Ishikawa (cell line): ENCODE measurements at regions not wholly inside any gene's neighbourhood (a gene's known extent, or its start where the extent isn't known, plus 50 kb on each side); places are given as distances from the start of the nearest gene placed in this dataset.

ENCODE experiments used
- CEBPB ChIP-seq: IDR thresholded peaks from 2 replicates; pipeline ENCODE4 v1.6.1; 2012
- CREB1 ChIP-seq: IDR thresholded peaks from 2 replicates; pipeline ENCODE4 v1.6.1; 2012; ENCODE audit warnings: low read depth
- EGR1 ChIP-seq: IDR thresholded peaks from 2 replicates; pipeline ENCODE4 v1.6.1; 2012
- EP300 ChIP-seq: IDR thresholded peaks from 2 replicates; pipeline ENCODE4 v1.6.1; 2012; ENCODE audit warnings: borderline replicate concordance
- FOXM1 ChIP-seq: IDR thresholded peaks from 2 replicates; pipeline ENCODE4 v1.6.1; 2012; ENCODE audit warnings: low read depth, borderline replicate concordance
- MAX ChIP-seq: IDR thresholded peaks from 2 replicates; pipeline ENCODE4 v1.6.1; 2012
- NFIC ChIP-seq: IDR thresholded peaks from 2 replicates; pipeline ENCODE4 v1.6.1; 2012
- RAD21 ChIP-seq: IDR thresholded peaks from 2 replicates; pipeline ENCODE4 v1.6.1; 2012; ENCODE audit warnings: low read depth
- REST ChIP-seq: IDR thresholded peaks from 2 replicates; pipeline ENCODE4 v1.6.1; 2012; ENCODE audit warnings: low read depth, mild to moderate bottlenecking
- TAF1 ChIP-seq: IDR thresholded peaks from 2 replicates; pipeline ENCODE4 v1.6.1; 2012; ENCODE audit warnings: low read depth, mild to moderate bottlenecking
- TCF12 ChIP-seq: IDR thresholded peaks from 2 replicates; pipeline ENCODE4 v1.6.1; 2012; ENCODE audit warnings: low read depth
- TEAD4 ChIP-seq: IDR thresholded peaks from 2 replicates; pipeline ENCODE4 v1.6.1; 2012
- USF1 ChIP-seq: IDR thresholded peaks from 2 replicates; pipeline ENCODE4 v1.6.1; 2012
- YY1 ChIP-seq: IDR thresholded peaks from 2 replicates; pipeline ENCODE4 v1.6.1; 2012; ENCODE audit warnings: low read depth
- ZBTB7A ChIP-seq: IDR thresholded peaks from 2 replicates; pipeline ENCODE4 v1.6.1; 2012; ENCODE audit warnings: low read depth

- TF ChIP-seq ZBTB7A (no peak), REST (no peak), TEAD4 (no peak), EP300 (no peak), EGR1 (no peak), YY1 (no peak), NFIC (no peak), MAX (no peak), CEBPB (no peak), RAD21 (no peak), FOXM1 (no peak), TAF1 (no peak)
Measured at GRCh38 chr3:16767006-16767405, 117.7 kb upstream of the PLCL2 start.

- TF ChIP-seq EGR1 (no peak), CREB1 (no peak), ZBTB7A (no peak), CEBPB (no peak), RAD21 (no peak), USF1 (no peak), REST (no peak), FOXM1 (no peak), YY1 (no peak), TEAD4 (no peak)
Measured at GRCh38 chr3:16768014-16768413, 116.7 kb upstream of the PLCL2 start.

- TF ChIP-seq FOXM1 (peak; percentile 38; the same call in 1 of the 2 replicates), TCF12 (peak; percentile 72), TAF1 (no peak), TEAD4 (peak; percentile 95), USF1 (no peak), EP300 (peak; percentile 79), ZBTB7A (no peak), RAD21 (no peak), REST (no peak), EGR1 (no peak), YY1 (no peak), MAX (peak; percentile 34; the same call in 1 of the 2 replicates), NFIC (peak; percentile 95), CREB1 (no peak), CEBPB (peak; percentile 82)
Measured at GRCh38 chr3:16768956-16769355, 115.8 kb upstream of the PLCL2 start.

GRCh38 chr3:16769525-16769924 is 115.2 kb upstream of the PLCL2 start:
- TF ChIP-seq TEAD4, result no peak
- TF ChIP-seq CREB1, result no peak
- no peak for TF ChIP-seq EP300
- no peak for TF ChIP-seq RAD21
- TF ChIP-seq MAX, result no peak
- no peak for TF ChIP-seq EGR1
- TF ChIP-seq REST, result no peak
- TF ChIP-seq ZBTB7A, result no peak
